Stimulated activated effector memory CD8-positive, alpha-beta T cell treated with anti-CD3 and anti-CD28 coated beads, Interleukin-12 subunit alpha, Interleukin-12 subunit beta, amount 100 ng/mL, for 72 hours (primary cell): ENCODE measurements at regions not wholly inside any gene's neighbourhood (a gene's known extent, or its start where the extent isn't known, plus 50 kb on each side); places are given as distances from the start of the nearest gene placed in this dataset.
A peak's percentile ranks its signal among the peaks of the same experiment; 100 is the strongest.
"Not testable (repeated sequence)": the region's sequence is repeated elsewhere in the genome, so short reads cannot be mapped to it uniquely, and the experiment has no call there.

ENCODE experiments used
- ATAC-seq: fragments of 150-1000 bp; cut with Tn5 transposase; 2 replicates; pipeline ENCODE4 v1.10.0; 2021
- DNase-seq, 2 donors: peaks; one replicate each; pipeline ENCODE4 v3.0.0; 2021 to 2022; ENCODE audit warnings: low spot score in 2 of 2
- H3K27ac Mint-ChIP-seq: one replicate; pipeline ENCODE4 v1.8.0; 2022; ENCODE audit warnings: mild to moderate bottlenecking, mixed read lengths
- H3K36me3 Mint-ChIP-seq: one replicate; pipeline ENCODE4 v1.8.0; 2022; ENCODE audit warnings: mild to moderate bottlenecking, mixed read lengths
- H3K4me1 Mint-ChIP-seq: one replicate; pipeline ENCODE4 v1.8.0; 2022; ENCODE audit warnings: mixed read lengths
- H3K4me3 Mint-ChIP-seq: one replicate; pipeline ENCODE4 v1.8.0; 2022; ENCODE audit warnings: mild to moderate bottlenecking, mixed read lengths
- H3K9me3 Mint-ChIP-seq: one replicate; pipeline ENCODE4 v1.8.0; 2022; ENCODE audit warnings: mixed read lengths

DNA sequence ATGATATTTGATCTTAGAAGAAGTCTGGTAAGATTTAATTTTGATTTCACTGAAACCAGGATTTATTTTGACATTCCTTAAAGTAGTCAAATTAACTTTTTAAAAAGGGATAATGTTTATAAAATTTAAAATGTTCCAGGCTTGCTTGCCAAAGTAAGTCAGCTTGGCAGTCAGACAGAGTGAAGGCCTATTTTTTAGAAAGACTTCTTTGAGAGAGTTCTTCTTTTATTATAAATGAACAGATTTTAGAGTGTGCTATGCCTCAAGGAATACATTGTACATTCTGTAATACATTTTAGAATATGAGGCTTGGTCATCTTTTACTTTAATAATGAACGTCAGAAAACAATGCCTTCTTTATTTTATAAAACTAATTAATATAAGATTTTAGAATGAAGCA is 138.7 kb downstream of the DISP1 start:
- H3K27ac Mint-ChIP-seq: no peak overlapping the region
- ATAC-seq: no peak
- DNase-seq: no peak
- H3K36me3 Mint-ChIP-seq: no peaks in the 10 kb centered on the region
- H3K9me3 Mint-ChIP-seq: no peaks in the 10 kb centered on the region
- H3K4me1 Mint-ChIP-seq: no peaks in the 10 kb centered on the region
- H3K4me3 Mint-ChIP-seq: no peak overlapping the region

DNA sequence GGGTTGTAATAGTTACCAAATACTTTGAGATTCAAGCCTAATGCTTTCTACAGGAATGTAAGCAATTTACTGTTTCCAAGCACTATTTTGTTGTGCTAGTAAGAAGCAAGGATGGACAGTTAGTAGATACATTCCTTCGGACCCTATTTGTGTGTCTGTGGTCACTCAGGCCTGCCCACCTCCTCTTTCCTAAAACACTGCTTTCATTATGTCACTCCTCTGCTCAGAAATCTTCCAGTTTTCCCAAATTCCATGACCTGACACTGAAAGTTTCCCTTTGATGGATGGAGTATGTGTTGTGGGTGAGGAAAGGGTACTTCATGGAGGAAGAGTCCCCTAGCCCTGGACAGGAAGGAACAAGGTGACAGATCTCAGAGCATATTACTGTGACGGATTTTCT is 141.1 kb downstream of the DISP1 start:
- no peak overlapping the region for H3K4me3 Mint-ChIP-seq
- H3K4me1 Mint-ChIP-seq: no peaks in the 10 kb centered on the region
- H3K36me3 Mint-ChIP-seq: no peaks in the 10 kb centered on the region
- ATAC-seq: no peak
- no peak overlapping the region for H3K27ac Mint-ChIP-seq
- no peak for DNase-seq
- H3K9me3 Mint-ChIP-seq: peaks cover 3% of the 10 kb centered on the region

DNA sequence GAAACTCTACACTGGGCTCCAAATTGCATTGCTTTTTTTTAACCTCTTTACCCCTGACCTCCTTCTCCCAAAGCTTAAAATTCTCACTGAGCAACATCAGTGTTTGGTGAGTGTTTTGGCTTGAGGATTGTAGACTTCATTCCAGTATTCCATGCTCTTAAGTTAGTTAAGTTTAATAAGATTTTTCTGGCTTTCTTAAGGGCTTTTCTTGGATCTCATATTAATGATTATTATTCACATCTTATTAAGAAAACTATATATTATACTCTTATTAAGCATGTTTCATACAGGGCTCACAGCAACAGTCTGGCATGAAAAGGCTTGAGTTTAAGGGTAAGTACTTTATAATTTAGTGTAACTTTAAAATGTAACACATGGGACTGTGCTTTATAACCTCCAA is 141.8 kb downstream of the DISP1 start:
- H3K36me3 Mint-ChIP-seq: no peaks in the 10 kb centered on the region
- no peak overlapping the region for H3K4me3 Mint-ChIP-seq
- peaks cover 3% of the 10 kb centered on the region for H3K9me3 Mint-ChIP-seq
- no peak for ATAC-seq
- no peaks in the 10 kb centered on the region for H3K4me1 Mint-ChIP-seq
- no peak overlapping the region for H3K27ac Mint-ChIP-seq
- no peak for DNase-seq

DNA sequence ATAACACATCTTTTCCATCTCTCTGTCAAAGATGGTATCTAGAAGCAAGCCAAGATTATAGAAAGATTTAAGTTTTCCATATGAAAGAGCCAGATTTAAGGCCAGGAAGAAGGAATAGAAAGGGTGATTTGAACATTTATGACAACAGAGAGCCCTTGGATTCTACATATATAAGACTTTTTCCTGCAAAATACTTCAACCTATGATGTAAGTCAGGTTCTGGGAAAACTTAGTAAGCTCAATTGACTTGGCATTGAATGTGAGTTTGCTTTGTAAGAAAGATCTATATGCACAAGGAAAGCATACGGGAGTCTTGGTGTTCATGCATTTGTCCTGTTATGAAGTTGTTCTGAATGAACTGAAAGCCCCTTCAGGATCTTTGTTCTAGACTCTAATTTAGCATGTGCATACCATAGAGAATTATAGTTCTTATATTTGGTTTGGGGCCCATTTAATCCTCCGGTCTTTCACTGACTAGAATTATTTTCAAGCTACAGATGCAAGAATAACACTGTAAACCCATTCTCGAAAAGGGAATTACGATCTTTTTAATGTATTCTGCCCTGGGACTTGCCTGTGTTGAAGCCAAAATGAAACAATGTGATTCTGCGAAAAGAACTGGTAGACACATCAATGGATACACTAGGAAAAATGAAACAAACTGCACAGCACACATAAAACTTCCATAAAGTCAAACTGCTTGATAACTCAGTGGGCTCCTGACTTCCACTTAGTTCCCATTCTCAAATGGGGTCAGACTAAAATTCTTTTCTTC is 152.8 kb downstream of the DISP1 start:
- Mint-ChIP-seq H3K9me3 (no peaks in the 10 kb centered on the region), H3K4me1 (no peaks in the 10 kb centered on the region), H3K36me3 (no peaks in the 10 kb centered on the region), H3K4me3 (no peak overlapping the region), H3K27ac (no peak overlapping the region)
- no peak for ATAC-seq
- DNase-seq: no peak

DNA sequence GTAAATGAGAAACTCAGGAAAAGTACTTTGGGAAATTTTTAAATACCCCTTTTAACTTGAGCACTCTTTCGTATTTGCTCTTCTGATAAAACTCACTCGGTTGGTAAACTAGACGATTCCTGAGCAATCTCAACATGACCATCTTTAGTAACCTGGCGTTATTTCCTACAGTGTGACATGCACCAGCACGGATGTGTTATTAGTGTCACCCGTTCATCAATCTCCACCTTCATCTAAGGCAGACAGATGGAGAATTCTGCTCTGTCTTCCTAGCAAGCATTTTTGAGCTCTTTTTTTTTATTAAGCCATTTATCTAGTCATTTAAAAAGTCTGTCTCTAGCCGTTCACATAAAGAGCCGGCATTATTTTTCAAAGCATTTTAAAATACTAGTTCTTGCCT is 155.2 kb downstream of the DISP1 start:
- ATAC-seq: no peak
- no peaks in the 10 kb centered on the region for H3K36me3 Mint-ChIP-seq
- H3K27ac Mint-ChIP-seq: no peak overlapping the region
- no peak overlapping the region for H3K4me3 Mint-ChIP-seq
- H3K9me3 Mint-ChIP-seq: no peaks in the 10 kb centered on the region
- DNase-seq: no peak
- peaks cover 7% of the 10 kb centered on the region for H3K4me1 Mint-ChIP-seq

DNA sequence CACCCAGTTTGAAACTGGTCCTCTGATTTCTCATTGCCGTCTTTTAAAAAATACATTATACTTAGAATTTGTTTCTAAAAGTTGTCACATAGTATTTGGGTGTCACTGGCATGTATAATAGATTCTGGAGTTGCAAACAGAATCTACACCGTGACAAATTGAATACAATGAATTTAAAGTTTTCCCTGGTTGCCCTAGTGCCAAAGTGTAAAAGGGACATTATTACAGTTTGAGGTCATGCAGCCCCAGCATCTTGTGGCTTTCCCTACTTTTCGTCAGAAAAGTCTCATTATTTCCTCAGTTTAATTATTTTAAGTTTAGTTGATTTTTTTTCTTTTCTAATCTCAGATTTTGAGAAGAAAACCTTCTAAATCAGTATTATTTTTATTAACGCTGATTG is 155.9 kb downstream of the DISP1 start:
- no peak overlapping the region for H3K4me3 Mint-ChIP-seq
- no peak overlapping the region for H3K27ac Mint-ChIP-seq
- DNase-seq (no peak), ATAC-seq (no peak)
- H3K9me3 Mint-ChIP-seq: no peaks in the 10 kb centered on the region
- H3K36me3 Mint-ChIP-seq: no peaks in the 10 kb centered on the region
- peaks cover 7% of the 10 kb centered on the region for H3K4me1 Mint-ChIP-seq

DNA sequence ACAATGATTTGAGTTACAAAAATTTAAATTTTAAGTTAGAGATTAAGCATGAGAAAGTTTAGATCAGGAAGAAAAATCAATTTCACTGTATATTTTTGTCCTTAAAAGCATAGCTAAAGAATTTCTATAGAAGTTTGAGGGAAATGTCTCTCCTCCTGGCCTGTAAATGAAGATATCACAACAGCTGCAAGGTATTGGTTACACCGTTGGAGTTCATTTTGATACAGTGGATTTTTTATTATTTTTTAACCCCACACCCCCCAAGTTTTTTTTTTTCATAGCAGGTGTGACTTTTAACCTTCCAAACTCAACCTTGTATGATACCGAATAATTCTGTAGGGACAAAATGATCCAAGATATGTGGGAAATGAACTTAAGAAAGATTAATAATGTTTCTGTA is 156.3 kb downstream of the DISP1 start:
- no peak for DNase-seq
- Mint-ChIP-seq H3K27ac (no peak overlapping the region), H3K36me3 (no peaks in the 10 kb centered on the region), H3K4me1 (peaks cover 7% of the 10 kb centered on the region), H3K4me3 (no peak overlapping the region), H3K9me3 (no peaks in the 10 kb centered on the region)
- no peak for ATAC-seq

DNA sequence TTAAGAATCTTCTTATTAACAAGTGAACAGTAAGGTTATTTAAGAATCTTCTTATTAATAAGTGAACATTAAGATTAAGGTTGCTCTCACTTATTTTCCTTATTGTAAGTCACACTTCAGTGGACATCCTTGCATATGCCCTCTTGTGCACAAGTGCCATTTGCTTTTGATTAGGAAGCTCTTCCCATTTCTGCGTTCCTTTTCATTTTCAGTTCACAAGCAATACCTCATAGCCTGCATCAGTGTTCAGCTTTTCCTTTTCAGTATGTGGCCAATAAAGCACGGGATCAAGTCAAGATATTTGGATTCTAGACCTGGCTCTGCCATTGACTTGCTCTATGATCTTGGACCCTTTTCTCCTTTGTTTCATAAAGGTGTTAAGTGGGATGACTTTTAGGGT is 158.7 kb downstream of the DISP1 start:
- Mint-ChIP-seq H3K36me3 (no peaks in the 10 kb centered on the region), H3K4me3 (no peak overlapping the region), H3K27ac (no peak overlapping the region), H3K4me1 (peaks cover 7% of the 10 kb centered on the region), H3K9me3 (no peaks in the 10 kb centered on the region)
- ATAC-seq (no peak), DNase-seq (no peak)

DNA sequence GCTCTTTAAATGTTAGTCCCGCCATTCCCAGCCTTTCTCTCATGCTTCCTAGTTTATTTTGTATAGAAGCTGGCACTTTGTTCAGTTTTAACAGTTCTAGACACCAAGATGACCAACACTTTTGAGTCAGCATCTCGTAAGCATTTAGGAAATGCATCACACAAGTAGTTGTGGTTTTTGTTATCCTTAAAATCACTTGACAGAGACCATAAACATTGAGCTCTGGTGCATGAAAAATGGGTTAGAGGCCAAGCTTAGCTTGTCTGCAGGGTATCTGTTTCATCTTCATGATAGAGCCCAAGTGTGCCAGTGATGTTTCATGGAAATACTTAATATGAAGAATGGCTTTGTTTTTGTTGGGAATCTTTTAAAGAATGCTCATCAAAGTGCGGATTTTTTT is 159.7 kb downstream of the DISP1 start:
- H3K36me3 Mint-ChIP-seq: no peaks in the 10 kb centered on the region
- no peak overlapping the region for H3K27ac Mint-ChIP-seq
- no peak overlapping the region for H3K4me3 Mint-ChIP-seq
- no peaks in the 10 kb centered on the region for H3K9me3 Mint-ChIP-seq
- peak; percentile 53 for ATAC-seq
- no peak for DNase-seq
- H3K4me1 Mint-ChIP-seq: peaks cover 7% of the 10 kb centered on the region

DNA sequence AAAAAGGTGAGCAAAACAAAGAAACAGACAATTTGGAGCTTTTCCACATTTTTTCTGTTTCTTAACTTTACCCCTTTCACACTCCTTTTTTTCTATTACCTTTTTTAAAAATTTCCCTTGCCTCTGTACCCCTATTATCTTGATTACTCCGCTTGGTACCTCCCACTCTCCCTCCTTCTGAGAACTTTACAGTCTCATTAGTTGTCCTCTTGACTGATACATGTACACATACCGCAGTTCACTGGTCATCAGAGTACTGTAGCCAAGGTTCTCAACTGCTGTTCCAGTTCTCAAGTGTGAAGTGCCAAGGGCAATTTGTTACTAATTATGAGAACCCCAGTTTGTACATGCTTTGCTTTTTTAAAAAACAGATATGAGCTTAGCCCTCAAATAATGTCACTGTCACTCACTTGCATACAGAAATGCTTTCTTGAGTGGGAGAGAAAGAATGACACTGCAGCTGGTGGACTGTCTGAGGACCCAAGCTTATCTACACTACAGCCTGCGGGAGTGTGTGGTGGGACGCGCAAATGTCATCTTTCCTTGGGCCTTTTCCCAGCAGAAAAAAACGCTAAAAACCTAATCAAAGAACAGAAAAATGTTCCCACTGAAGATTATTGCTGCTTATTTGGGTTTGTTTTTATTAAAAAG is 160.8 kb downstream of the DISP1 start:
- Mint-ChIP-seq H3K36me3 (no peaks in the 10 kb centered on the region), H3K27ac (no peak overlapping the region), H3K9me3 (no peaks in the 10 kb centered on the region), H3K4me3 (no peak overlapping the region), H3K4me1 (peaks cover 7% of the 10 kb centered on the region)
- ATAC-seq: no peak
- DNase-seq: no peak

DNA sequence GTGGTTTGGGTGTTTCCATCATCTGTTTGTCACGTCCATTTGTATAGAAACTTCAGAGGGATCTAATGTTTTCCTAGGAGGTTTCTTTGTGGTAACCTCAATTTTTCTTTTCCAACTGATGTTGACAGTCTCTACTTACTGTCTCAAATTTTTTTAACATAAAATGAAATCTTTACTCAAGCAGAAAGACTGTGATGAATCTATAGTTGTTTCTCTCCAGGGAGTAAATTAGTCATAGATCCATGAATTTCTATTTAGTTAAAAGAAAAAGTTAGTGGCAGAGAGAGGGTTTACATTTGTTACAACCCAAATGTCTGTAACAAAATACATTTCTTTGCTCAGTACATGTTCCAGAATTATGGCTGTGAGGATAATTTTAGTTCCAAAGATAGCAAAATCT is 161.6 kb downstream of the DISP1 start:
- Mint-ChIP-seq H3K36me3 (no peaks in the 10 kb centered on the region), H3K4me3 (no peak overlapping the region), H3K9me3 (no peaks in the 10 kb centered on the region), H3K4me1 (peaks cover 7% of the 10 kb centered on the region), H3K27ac (no peak overlapping the region)
- DNase-seq: no peak
- no peak for ATAC-seq

DNA sequence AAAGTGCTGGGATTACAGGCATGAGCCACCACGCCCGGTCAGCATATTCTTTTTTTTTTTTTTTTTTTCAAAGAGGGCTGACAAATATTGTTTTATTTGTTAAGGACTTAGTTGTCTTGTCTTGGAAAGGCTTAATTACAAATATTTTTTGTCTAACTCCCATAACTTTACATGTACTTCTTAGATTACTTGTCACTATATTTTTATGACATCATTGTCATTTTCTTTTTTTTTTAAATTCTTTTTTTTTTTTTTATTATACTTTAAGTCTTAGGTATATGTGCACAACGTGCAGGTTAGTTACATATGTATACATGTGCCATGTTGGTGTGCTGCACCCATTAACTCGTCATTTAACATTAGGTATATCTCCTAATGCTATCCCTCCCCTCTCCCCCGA is 162.5 kb downstream of the DISP1 start:
- not testable (repeated sequence) for DNase-seq, H3K4me1 Mint-ChIP-seq, H3K9me3 Mint-ChIP-seq, H3K36me3 Mint-ChIP-seq, H3K27ac Mint-ChIP-seq, ATAC-seq, H3K4me3 Mint-ChIP-seq

DNA sequence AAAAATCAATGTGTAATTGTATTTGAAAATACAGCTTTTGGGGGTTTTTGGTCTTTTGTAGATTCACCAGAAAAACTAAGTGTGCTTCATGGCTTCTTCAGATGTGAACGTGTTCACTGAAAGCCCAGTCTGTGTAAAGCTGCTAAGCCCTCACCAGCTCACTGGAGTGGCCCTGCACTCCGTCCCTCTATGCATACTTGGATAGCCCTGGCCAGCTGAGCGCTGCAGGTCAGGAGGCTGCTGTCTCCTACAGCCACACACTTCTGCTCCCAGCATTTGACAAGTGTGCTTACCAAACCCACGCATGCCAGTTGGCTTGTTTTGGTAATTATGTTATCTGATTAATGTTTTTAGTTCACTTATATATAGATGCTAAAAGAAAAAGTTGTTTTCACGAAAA is 163.5 kb downstream of the TLR5 start:
- Mint-ChIP-seq H3K9me3 (no peaks in the 10 kb centered on the region), H3K4me3 (no peak overlapping the region), H3K36me3 (no peaks in the 10 kb centered on the region), H3K4me1 (peaks cover 3% of the 10 kb centered on the region), H3K27ac (no peak overlapping the region)
- no peak for ATAC-seq
- no peak for DNase-seq

DNA sequence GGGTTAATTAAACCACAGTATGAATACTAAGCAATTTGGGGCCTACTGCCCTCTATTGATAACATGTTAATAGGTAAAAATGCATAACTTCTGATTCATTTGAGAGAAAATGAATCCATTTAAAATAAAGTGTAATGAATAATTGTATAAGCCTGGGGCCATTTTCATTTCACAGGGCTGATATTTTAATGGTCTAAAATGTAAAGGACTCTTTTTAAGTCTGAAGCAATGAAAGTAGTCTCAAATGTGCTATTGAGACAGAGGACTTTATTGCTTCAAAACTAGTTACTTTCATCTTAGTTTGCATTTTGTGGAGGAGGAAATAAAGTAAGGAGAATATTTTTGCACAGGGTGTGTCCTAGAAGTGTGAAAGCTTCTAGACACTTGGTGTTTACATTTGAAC is 155.4 kb downstream of the TLR5 start:
- H3K36me3 Mint-ChIP-seq: no peaks in the 10 kb centered on the region
- no peak for ATAC-seq
- H3K9me3 Mint-ChIP-seq: no peaks in the 10 kb centered on the region
- DNase-seq: no peak
- H3K4me1 Mint-ChIP-seq: no peaks in the 10 kb centered on the region
- no peak overlapping the region for H3K4me3 Mint-ChIP-seq
- H3K27ac Mint-ChIP-seq: no peak overlapping the region

DNA sequence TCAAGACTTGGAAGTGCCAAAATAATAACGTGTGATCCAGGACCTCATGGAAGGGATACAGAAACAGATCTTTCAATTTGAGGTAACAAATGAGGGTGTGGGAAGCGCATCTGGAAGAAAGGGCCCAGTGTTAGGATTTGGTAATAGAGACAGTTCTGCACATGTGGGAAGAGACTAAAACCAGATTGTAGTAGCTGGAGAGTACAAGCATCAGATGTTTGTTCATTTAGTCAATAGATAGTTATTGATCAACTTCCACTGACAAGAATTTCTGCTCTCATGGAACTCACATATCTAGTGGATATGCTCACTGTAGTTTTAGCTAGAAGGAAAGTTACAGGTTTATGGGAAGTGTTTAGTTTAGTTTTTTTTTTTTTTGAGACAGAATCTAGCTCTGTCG is 153.6 kb downstream of the TLR5 start:
- ATAC-seq (no peak), DNase-seq (no peak)
- Mint-ChIP-seq H3K27ac (no peak overlapping the region), H3K4me1 (no peaks in the 10 kb centered on the region), H3K9me3 (no peaks in the 10 kb centered on the region), H3K36me3 (no peaks in the 10 kb centered on the region), H3K4me3 (no peak overlapping the region)

DNA sequence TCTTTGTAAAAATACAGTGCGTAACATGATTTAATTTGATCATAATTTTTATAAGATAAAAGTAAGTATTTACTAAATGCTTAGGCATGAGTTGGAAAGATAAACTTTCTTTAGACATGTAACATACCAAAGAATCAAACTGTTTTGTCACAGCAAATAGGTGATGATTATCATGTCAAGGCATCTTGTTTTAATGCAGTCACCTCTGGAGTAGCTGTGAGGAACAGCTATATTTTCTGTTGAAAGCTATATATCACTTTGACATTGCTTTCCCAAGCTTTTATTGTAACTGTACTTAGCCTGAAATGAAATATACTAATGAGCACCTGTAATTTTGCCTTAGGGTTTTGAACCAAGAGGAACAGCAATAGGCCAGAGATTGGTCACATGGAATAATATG is 151.9 kb downstream of the TLR5 start:
- ATAC-seq: no peak
- H3K36me3 Mint-ChIP-seq: no peaks in the 10 kb centered on the region
- no peak for DNase-seq
- no peaks in the 10 kb centered on the region for H3K9me3 Mint-ChIP-seq
- no peaks in the 10 kb centered on the region for H3K4me1 Mint-ChIP-seq
- no peak overlapping the region for H3K4me3 Mint-ChIP-seq
- H3K27ac Mint-ChIP-seq: no peak overlapping the region
